IMR-90 (cell line): ENCODE measurements at regions not wholly inside any gene's neighbourhood (a gene's known extent, or its start where the extent isn't known, plus 50 kb on each side); places are given as distances from the start of the nearest gene placed in this dataset.

ENCODE experiments used
- CEBPB ChIP-seq: IDR thresholded peaks from 2 replicates; pipeline ENCODE4 v1.6.1; 2012; ENCODE audit warnings: low read depth, low read length, improper control_type of control experiment
- CHD1 ChIP-seq: IDR thresholded peaks from 2 replicates; pipeline ENCODE4 v1.6.1; 2012; ENCODE audit warnings: low read depth, low read length, improper control_type of control experiment
- CTCF ChIP-seq: conservative IDR thresholded peaks from 2 replicates; pipeline ENCODE4 v1.5.1; 2012; ENCODE audit warnings: mild to moderate bottlenecking, low read depth, low read length, improper control_type of control experiment
- ELK1 ChIP-seq: fragments of 150-350 bp; IDR thresholded peaks from 2 replicates; pipeline ENCODE4 v1.6.1; 2016; ENCODE audit warnings: low read depth, mild to moderate bottlenecking, low read length, moderate library complexity, borderline replicate concordance
- FOS ChIP-seq: fragments of 150-350 bp; IDR thresholded peaks from 2 replicates; pipeline ENCODE4 v1.6.1; 2016; ENCODE audit warnings: low read depth, low read length
- MAZ ChIP-seq: IDR thresholded peaks from 2 replicates; pipeline ENCODE4 v1.6.1; 2012; ENCODE audit warnings: low read depth, mild to moderate bottlenecking, low read length, improper control_type of control experiment, moderate library complexity, borderline replicate concordance
- MXI1 ChIP-seq: IDR thresholded peaks from 2 replicates; pipeline ENCODE4 v1.6.1; 2012; ENCODE audit warnings: low read depth, mild to moderate bottlenecking, low read length, moderate library complexity, borderline replicate concordance
- POLR2A ChIP-seq: IDR thresholded peaks from 2 replicates; pipeline ENCODE4 v1.6.1; 2012; ENCODE audit warnings: mild to moderate bottlenecking, low read depth, low read length
- RAD21 ChIP-seq: IDR thresholded peaks from 2 replicates; pipeline ENCODE4 v1.6.1; 2012; ENCODE audit warnings: low read length, improper control_type of control experiment
- USF2 ChIP-seq: fragments of 150-350 bp; IDR thresholded peaks from 2 replicates; pipeline ENCODE4 v1.6.1; 2017; ENCODE audit warnings: mild to moderate bottlenecking, antibody characterized with exemption, low read length, low read depth

DNA sequence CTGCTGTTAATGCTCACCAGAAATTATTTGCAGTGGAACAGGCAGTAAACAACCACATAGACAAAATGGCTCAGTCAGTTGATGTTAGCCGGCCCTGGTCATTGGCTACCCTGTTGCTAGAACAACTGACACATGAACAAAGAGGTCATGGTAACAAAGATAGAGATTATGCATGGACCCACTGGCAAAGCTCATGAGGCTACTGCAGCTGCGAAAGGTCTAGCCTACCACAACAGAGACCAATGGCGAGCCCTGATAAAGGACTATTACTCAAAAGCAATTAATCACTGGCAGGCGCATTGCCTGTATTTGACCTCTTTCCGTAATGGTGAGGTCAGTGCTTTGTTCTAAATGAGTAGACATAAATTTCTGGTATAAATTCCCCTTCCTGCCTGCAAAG lies 474.2 kb downstream of the DSC3 start:
- no peak for TF ChIP-seq CTCF
- TF ChIP-seq POLR2A, result no peak
- TF ChIP-seq USF2, result no peak
- no peak for TF ChIP-seq MAZ
- TF ChIP-seq RAD21, result no peak
- TF ChIP-seq CHD1, result no peak
- TF ChIP-seq MXI1, result no peak
- TF ChIP-seq ELK1, result no peak
- TF ChIP-seq CEBPB, result no peak
- TF ChIP-seq FOS, result no peak
